ENCODE measurements at regions not wholly inside any gene's neighbourhood (a gene's known extent, or its start where the extent isn't known, plus 50 kb on each side); places are given as distances from the start of the nearest gene placed in this dataset.

- TF ChIP-seq CTCF (IDR thresholded peaks at IDR 0.05) = no peak
- no peak for TF ChIP-seq POLR2A (IDR thresholded peaks at IDR 0.05)
Observed at GRCh38 chr4:96974295-96974694, 1134.4 kb downstream of the PDHA2 start.
